Smooth muscle cell (in vitro differentiated cells): ENCODE measurements at regions not wholly inside any gene's neighbourhood (a gene's known extent, or its start where the extent isn't known, plus 50 kb on each side); places are given as distances from the start of the nearest gene placed in this dataset.

Source experiments
- DNase-seq: peaks from one replicate; lab custom pipeline; 2025; ENCODE audit not compliant: unreplicated experiment; lab: John Stamatoyannopoulos, UW
- H2AFZ ChIP-seq: fragments of 200-600 bp; sonication (generic); 2 replicates; pipeline ENCODE4 v1.6.0; 2016; ENCODE audit warnings: antibody characterized with exemption, low read depth, mild to moderate bottlenecking
- H3F3A ChIP-seq: fragments of 200-600 bp; sonication (generic); 2 replicates; pipeline ENCODE4 v1.6.0; 2017; ENCODE audit warnings: antibody characterized with exemption, low read depth
- H3K27ac ChIP-seq: fragments of 200-600 bp; sonication (generic); 2 replicates; pipeline ENCODE4 v1.5.1; 2016; ENCODE audit warnings: low read depth, mild to moderate bottlenecking
- H3K27me3 ChIP-seq: fragments of 200-600 bp; sonication (generic); 2 replicates; pipeline ENCODE4 v1.6.1; 2016; ENCODE audit warnings: low read depth, mild to moderate bottlenecking
- H3K36me3 ChIP-seq: fragments of 200-600 bp; sonication (generic); 2 replicates; pipeline ENCODE4 v1.5.1; 2016; ENCODE audit warnings: low read depth
- H3K4me1 ChIP-seq: fragments of 200-600 bp; sonication (generic); 2 replicates; pipeline ENCODE4 v1.5.1; 2016; ENCODE audit warnings: low read depth
- H3K4me2 ChIP-seq: fragments of 200-600 bp; sonication (generic); 2 replicates; pipeline ENCODE4 v1.6.0; 2016; ENCODE audit warnings: mild to moderate bottlenecking
- H3K4me3 ChIP-seq: fragments of 200-600 bp; sonication (generic); 2 replicates; pipeline ENCODE4 v1.5.1; 2016; ENCODE audit warnings: mild to moderate bottlenecking
- H3K79me2 ChIP-seq: fragments of 200-600 bp; sonication (generic); 2 replicates; pipeline ENCODE4 v1.6.0; 2016; ENCODE audit warnings: low read depth, mild to moderate bottlenecking
- H3K9ac ChIP-seq: fragments of 200-600 bp; sonication (generic); 2 replicates; pipeline ENCODE4 v1.6.0; 2016; ENCODE audit warnings: low read depth
- H3K9me3 ChIP-seq: fragments of 200-600 bp; sonication (generic); replicated peaks from 2 replicates; pipeline ENCODE4 v1.5.1; 2016; ENCODE audit warnings: low read depth
- H4K20me1 ChIP-seq: fragments of 200-600 bp; sonication (generic); 2 replicates; pipeline ENCODE4 v1.6.0; 2016; ENCODE audit warnings: low read depth
- WGBS: methylation state at CpG from one replicate; pipeline ENCODE4 v1.1.7; 2016; ENCODE audit warnings: low lambda C conversion rate; 5-methylcytosine and 5-hydroxymethylcytosine counted together
- TF ChIP-seq, protein P1 (sequence below): fragments of 200-600 bp; sonication (generic); IDR thresholded peaks from 2 replicates; pipeline ENCODE4 v1.5.1; 2017; ENCODE audit warnings: borderline replicate concordance, mild to moderate bottlenecking, antibody characterized with exemption; ENCODE audit not compliant: insufficient read depth, poor library complexity, severe bottlenecking

DNA sequence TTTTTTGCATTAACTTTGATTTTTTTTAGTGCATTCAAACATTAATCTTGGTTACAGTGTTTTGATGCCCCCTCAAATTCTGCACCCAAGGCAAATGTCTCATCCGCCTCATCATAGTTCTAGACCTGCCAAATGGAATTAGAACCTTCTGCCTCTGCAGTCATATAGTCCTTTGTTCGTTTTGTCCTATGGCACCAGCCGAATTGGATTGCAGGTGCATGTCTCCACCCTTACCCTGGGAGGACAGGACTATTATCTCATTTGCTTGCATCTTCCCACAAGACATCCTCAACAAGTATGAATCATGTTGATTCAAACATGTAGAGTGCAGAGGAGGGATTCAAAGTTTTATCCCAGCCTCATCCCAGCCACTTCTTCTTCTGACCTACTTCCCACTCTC, 579.1 kb downstream of the VRK1 start:
- Histone ChIP-seq H3K4me1 (no peaks in the 10 kb centered on the region), H3K27me3 (peaks cover 11% of the 10 kb centered on the region), H3F3A (no peaks in the 10 kb centered on the region), H3K27ac (no peak overlapping the region), H3K9ac (no peak overlapping the region), H3K4me2 (no peak overlapping the region), H3K9me3 (no peaks in the 10 kb centered on the region), H3K79me2 (no peaks in the 10 kb centered on the region), H2AFZ (no peak overlapping the region), H4K20me1 (no peaks in the 10 kb centered on the region), H3K4me3 (no peak overlapping the region), H3K36me3 (no peaks in the 10 kb centered on the region)
- DNase-seq, result no peak
- WGBS, result 93% methylated on average over 3 of the region's 3 CpGs
- TF ChIP-seq, protein P1, sequence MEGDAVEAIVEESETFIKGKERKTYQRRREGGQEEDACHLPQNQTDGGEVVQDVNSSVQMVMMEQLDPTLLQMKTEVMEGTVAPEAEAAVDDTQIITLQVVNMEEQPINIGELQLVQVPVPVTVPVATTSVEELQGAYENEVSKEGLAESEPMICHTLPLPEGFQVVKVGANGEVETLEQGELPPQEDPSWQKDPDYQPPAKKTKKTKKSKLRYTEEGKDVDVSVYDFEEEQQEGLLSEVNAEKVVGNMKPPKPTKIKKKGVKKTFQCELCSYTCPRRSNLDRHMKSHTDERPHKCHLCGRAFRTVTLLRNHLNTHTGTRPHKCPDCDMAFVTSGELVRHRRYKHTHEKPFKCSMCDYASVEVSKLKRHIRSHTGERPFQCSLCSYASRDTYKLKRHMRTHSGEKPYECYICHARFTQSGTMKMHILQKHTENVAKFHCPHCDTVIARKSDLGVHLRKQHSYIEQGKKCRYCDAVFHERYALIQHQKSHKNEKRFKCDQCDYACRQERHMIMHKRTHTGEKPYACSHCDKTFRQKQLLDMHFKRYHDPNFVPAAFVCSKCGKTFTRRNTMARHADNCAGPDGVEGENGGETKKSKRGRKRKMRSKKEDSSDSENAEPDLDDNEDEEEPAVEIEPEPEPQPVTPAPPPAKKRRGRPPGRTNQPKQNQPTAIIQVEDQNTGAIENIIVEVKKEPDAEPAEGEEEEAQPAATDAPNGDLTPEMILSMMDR, result no peak

DNA sequence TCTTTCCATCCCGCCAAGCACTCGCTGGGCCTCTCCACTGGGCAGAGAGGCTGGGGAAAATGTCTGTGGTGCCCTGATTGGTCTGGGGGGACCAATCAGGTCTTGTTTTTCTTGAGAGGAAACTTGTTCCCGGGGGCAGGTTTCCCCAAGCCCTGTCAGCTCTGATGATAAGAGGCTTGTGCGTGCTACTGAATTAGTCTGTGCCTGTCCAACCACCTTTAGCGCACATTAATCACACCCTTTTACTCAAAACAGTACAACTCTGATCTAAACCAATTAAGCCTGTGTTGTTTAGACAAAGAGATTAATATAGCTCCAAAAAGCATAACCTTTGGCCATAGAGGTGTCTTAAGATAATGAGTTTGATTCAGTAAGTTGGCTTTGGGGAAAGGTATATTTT, 580.4 kb downstream of the VRK1 start:
- H2AFZ ChIP-seq, result no peak overlapping the region
- H3K79me2 ChIP-seq, result no peaks in the 10 kb centered on the region
- 90% methylated on average over 5 of the region's 5 CpGs for WGBS
- H3K4me3 ChIP-seq, result no peak overlapping the region
- H3K9me3 ChIP-seq, result no peaks in the 10 kb centered on the region
- no peaks in the 10 kb centered on the region for H3K36me3 ChIP-seq
- no peak for DNase-seq
- H3K4me1 ChIP-seq, result no peaks in the 10 kb centered on the region
- peaks cover 11% of the 10 kb centered on the region for H3K27me3 ChIP-seq
- H3F3A ChIP-seq, result no peaks in the 10 kb centered on the region
- no peak overlapping the region for H3K9ac ChIP-seq
- H3K27ac ChIP-seq, result no peak overlapping the region
- H3K4me2 ChIP-seq, result no peak overlapping the region
- H4K20me1 ChIP-seq, result no peaks in the 10 kb centered on the region
- TF ChIP-seq, protein P1, result no peak

DNA sequence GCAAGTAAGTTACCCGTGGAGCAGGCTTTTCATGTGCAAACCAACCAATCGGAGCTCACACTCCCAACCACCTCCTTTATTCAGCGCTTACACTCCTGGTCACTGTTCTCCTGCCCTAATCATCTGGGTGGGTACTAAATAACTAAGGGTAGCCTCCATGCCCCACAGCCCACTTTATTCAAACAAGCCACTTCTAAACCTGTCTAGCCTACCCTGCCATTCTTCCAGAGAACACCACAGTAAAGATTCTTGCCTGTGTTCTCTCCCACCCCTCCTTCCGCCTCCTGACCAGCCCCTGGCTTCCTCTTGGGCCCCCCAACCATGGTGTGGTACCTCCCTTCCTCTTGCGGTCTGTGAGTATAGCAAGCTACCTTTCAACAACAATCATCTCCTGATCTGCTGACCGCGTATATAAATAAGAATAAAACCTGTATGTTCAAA, 581.9 kb downstream of the VRK1 start:
- H3K36me3 ChIP-seq, result no peaks in the 10 kb centered on the region
- H3K27ac ChIP-seq, result no peak overlapping the region
- H3K79me2 ChIP-seq, result no peaks in the 10 kb centered on the region
- no peaks in the 10 kb centered on the region for H3K4me1 ChIP-seq
- H3K4me3 ChIP-seq, result no peak overlapping the region
- no peaks in the 10 kb centered on the region for H4K20me1 ChIP-seq
- H3K27me3 ChIP-seq, result peaks cover 11% of the 10 kb centered on the region
- 54% methylated on average over 7 of the region's 7 CpGs for WGBS
- H3F3A ChIP-seq, result no peaks in the 10 kb centered on the region
- no peak overlapping the region for H3K9ac ChIP-seq
- no peaks in the 10 kb centered on the region for H3K9me3 ChIP-seq
- no peak overlapping the region for H3K4me2 ChIP-seq
- DNase-seq, result no peak
- TF ChIP-seq, protein P1, result no peak
- no peak overlapping the region for H2AFZ ChIP-seq

DNA sequence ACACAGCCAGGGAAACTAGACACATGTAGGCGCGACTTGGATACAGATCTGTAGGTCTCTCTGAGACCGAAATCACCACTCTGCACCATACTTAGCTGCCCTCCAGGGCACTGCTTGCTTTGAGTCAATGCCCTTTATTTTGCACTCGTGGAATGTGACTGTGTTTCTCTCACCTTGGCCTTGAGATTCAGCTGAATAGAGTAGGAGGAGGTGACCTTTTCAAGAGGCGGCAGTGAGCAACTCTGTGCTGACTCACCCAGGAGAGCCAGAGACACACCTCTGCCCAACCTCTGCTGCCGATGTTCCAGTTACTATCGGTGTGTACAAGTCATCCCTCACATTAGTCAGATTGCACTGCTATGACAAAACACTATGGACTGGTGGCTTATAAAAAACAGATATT, 583.4 kb downstream of the VRK1 start:
- Histone ChIP-seq H2AFZ (no peak overlapping the region), H3K4me2 (no peak overlapping the region), H3K36me3 (no peaks in the 10 kb centered on the region), H3K27ac (no peak overlapping the region), H3K9ac (no peak overlapping the region), H3K4me3 (no peak overlapping the region), H4K20me1 (no peaks in the 10 kb centered on the region), H3K4me1 (no peaks in the 10 kb centered on the region), H3K27me3 (peaks cover 7% of the 10 kb centered on the region), H3F3A (no peaks in the 10 kb centered on the region), H3K9me3 (no peaks in the 10 kb centered on the region), H3K79me2 (no peaks in the 10 kb centered on the region)
- TF ChIP-seq, protein P1, result no peak
- no peak for DNase-seq
- 65% methylated on average over 7 of the region's 7 CpGs for WGBS
